T-helper 1 cell (primary cell): ENCODE measurements at regions not wholly inside any gene's neighbourhood (a gene's known extent, or its start where the extent isn't known, plus 50 kb on each side); places are given as distances from the start of the nearest gene placed in this dataset.
"Not testable (repeated sequence)": the region's sequence is repeated elsewhere in the genome, so short reads cannot be mapped to it uniquely, and the experiment has no call there.

Source experiments
- DNase-seq, 5 donors: peaks; one replicate each; pipeline ENCODE4 v3.0.0-alpha.2; 2012 to 2020

- DNase-seq = no peak
Measured at GRCh38 chr6:158920311-158920905, 79.6 kb downstream of the RSPH3 start.

GRCh38 chr6:158919865-158920264 lies 80.1 kb downstream of the RSPH3 start:
- DNase-seq = no peak

GRCh38 chr6:158916617-158917016 lies 83.4 kb downstream of the RSPH3 start:
- DNase-seq = no peak

GRCh38 chr6:158914923-158915322 lies 85.1 kb downstream of the RSPH3 start:
- DNase-seq = no peak

- no peak for DNase-seq
Measured at GRCh38 chr6:158913580-158913979, 86.4 kb downstream of the RSPH3 start.

- DNase-seq = no peak
Measured at GRCh38 chr6:158912655-158913054, 87.3 kb downstream of the RSPH3 start.

- peak in 1 of 5 donors; percentile 10 for DNase-seq
Measured at GRCh38 chr6:158911746-158912480, 88.1 kb downstream of the RSPH3 start.

GRCh38 chr6:158910484-158911440 lies 89.2 kb downstream of the RSPH3 start:
- DNase-seq = no peak

GRCh38 chr6:158909938-158910337 lies 90.1 kb downstream of the RSPH3 start:
- no peak for DNase-seq

- no peak for DNase-seq
Measured at GRCh38 chr6:158908606-158909005, 89.4 kb upstream of the EZR start.

- no peak for DNase-seq
Measured at GRCh38 chr6:158907931-158908330, 88.8 kb upstream of the EZR start.

- DNase-seq = no peak
Measured at GRCh38 chr6:158906926-158907325, 87.8 kb upstream of the EZR start.

- DNase-seq = no peak
Measured at GRCh38 chr6:158905277-158905676, 86.1 kb upstream of the EZR start.

GRCh38 chr6:158903801-158904200 lies 84.6 kb upstream of the EZR start:
- DNase-seq = no peak

- no peak for DNase-seq
Measured at GRCh38 chr6:158900663-158901312, 81.6 kb upstream of the EZR start.

GRCh38 chr6:158897236-158897635 lies 78.1 kb upstream of the EZR start:
- DNase-seq = no peak

- no peak for DNase-seq
Measured at GRCh38 chr6:158895661-158896060, 76.5 kb upstream of the EZR start.

GRCh38 chr6:158894193-158894592 lies 75.0 kb upstream of the EZR start:
- DNase-seq = no peak

GRCh38 chr6:158892266-158892665 lies 73.1 kb upstream of the EZR start:
- no peak for DNase-seq

- DNase-seq = not testable (repeated sequence)
Measured at GRCh38 chr6:158891560-158891959, 72.4 kb upstream of the EZR start.

GRCh38 chr6:158888171-158888570 lies 69.0 kb upstream of the EZR start:
- not testable (repeated sequence) for DNase-seq

- not testable (repeated sequence) for DNase-seq
Measured at GRCh38 chr6:158886346-158886977, 67.3 kb upstream of the EZR start.
